PC-3 (cell line): ENCODE measurements at regions not wholly inside any gene's neighbourhood (a gene's known extent, or its start where the extent isn't known, plus 50 kb on each side); places are given as distances from the start of the nearest gene placed in this dataset.

Experiments used
- ATAC-seq: fragments of 200-7000 bp; cut with Tn5 transposase; 2 replicates; pipeline ENCODE4 v1.9.1; 2020; ENCODE audit warnings: mild to moderate bottlenecking, moderate library complexity
- BruUV-seq: library from RNA; stranded (reverse); fragments of 400-500 nt; replicated peaks from 2 replicates; lab custom pipeline; 2021; lab: Mats Ljungman, UMichigan
- CTCF ChIA-PET: fragments of 300-600 bp; sonication (Branson Sonifier 250); formaldehyde crosslinking; loops from one replicate; lab custom pipeline; 2022; ENCODE audit warnings: antibody characterized with exemption; lab: Charles Lee
- POLR2A ChIA-PET: fragments of 300-600 bp; sonication (Branson Sonifier 250); formaldehyde crosslinking; loops from one replicate; lab custom pipeline; 2022; ENCODE audit warnings: antibody characterized with exemption; ENCODE audit not compliant: unreplicated experiment; lab: Charles Lee
- DNase-seq: peaks from one replicate; pipeline ENCODE4 v3.0.0-alpha.2; 2015
- H2AFZ ChIP-seq: fragments of 300-600 bp; sonication (generic); 2 replicates; pipeline ENCODE4 v1.6.0; 2016; ENCODE audit warnings: antibody characterized with exemption, low read length
- H3F3A ChIP-seq: fragments of 300-600 bp; sonication (generic); one replicate; pipeline ENCODE4 v1.6.0; 2017; ENCODE audit warnings: antibody characterized with exemption, low read length, control low read depth, mild to moderate bottlenecking; ENCODE audit not compliant: unreplicated experiment
- H3K27ac ChIP-seq: fragments of 300-600 bp; sonication (generic); 2 replicates; pipeline ENCODE4 v1.5.1; 2016; ENCODE audit warnings: mild to moderate bottlenecking, low read length
- H3K27me3 ChIP-seq: fragments of 300-600 bp; sonication (generic); 2 replicates; pipeline ENCODE4 v1.6.1; 2016; ENCODE audit warnings: low read length, mixed read lengths
- H3K36me3 ChIP-seq: fragments of 300-600 bp; sonication (generic); 2 replicates; pipeline ENCODE4 v1.6.1; 2016; ENCODE audit warnings: low read depth, mixed run types, low read length, mixed read lengths
- H3K4me1 ChIP-seq: fragments of 300-600 bp; sonication (generic); 2 replicates; pipeline ENCODE4 v1.5.1; 2016; ENCODE audit warnings: low read length; ENCODE audit not compliant: insufficient read depth
- H3K4me2 ChIP-seq: fragments of 300-600 bp; sonication (generic); 2 replicates; pipeline ENCODE4 v1.6.0; 2016; ENCODE audit warnings: low read length
- H3K4me3 ChIP-seq: fragments of 300-600 bp; sonication (generic); 2 replicates; pipeline ENCODE4 v1.5.1; 2016; ENCODE audit warnings: mild to moderate bottlenecking, low read length, mixed read lengths
- H3K79me2 ChIP-seq: fragments of 300-600 bp; sonication (generic); 2 replicates; pipeline ENCODE4 v1.6.1; 2017; ENCODE audit warnings: low read length, mixed read lengths
- H3K9ac ChIP-seq: fragments of 300-600 bp; sonication (generic); 2 replicates; pipeline ENCODE4 v1.6.0; 2016; ENCODE audit warnings: mild to moderate bottlenecking, low read length
- H3K9me2 ChIP-seq: fragments of 300-600 bp; sonication (generic); replicated peaks from 2 replicates; pipeline ENCODE4 v1.6.1; 2016; ENCODE audit warnings: mixed run types, low read length, mixed read lengths
- H3K9me3 ChIP-seq: fragments of 300-600 bp; sonication (generic); 2 replicates; pipeline ENCODE4 v1.6.1; 2016; ENCODE audit warnings: low read length, mixed read lengths
- H4K20me1 ChIP-seq: fragments of 300-600 bp; sonication (generic); 2 replicates; pipeline ENCODE4 v1.6.1; 2016; ENCODE audit warnings: low read length, mixed read lengths
- EZH2 ChIP-seq: fragments of 300-600 bp; sonication (generic); IDR thresholded peaks from one replicate; pipeline ENCODE4 v1.6.1; 2017; ENCODE audit warnings: antibody characterized with exemption, mild to moderate bottlenecking, low read length; ENCODE audit not compliant: unreplicated experiment
- EZH2phosphoT487 ChIP-seq: fragments of 300-600 bp; sonication (generic); IDR thresholded peaks from 2 replicates; pipeline ENCODE4 v1.6.1; 2018; ENCODE audit warnings: mild to moderate bottlenecking, antibody characterized with exemption, low read length, borderline replicate concordance
- intact Hi-C: fragments of 100-400 bp; cut with micrococcal nuclease; formaldehyde crosslinking; loops from 2 replicates; pipeline ENCODE4 v1.9.0; 2023
- TF ChIP-seq, protein P1 (sequence below): fragments of 300-600 bp; sonication (generic); conservative IDR thresholded peaks from 2 replicates; pipeline ENCODE4 v1.5.1; 2017; ENCODE audit warnings: antibody characterized with exemption, low read depth, mild to moderate bottlenecking, low read length

GRCh38 chr12:90851800-90852718 lies 102.9 kb downstream of the CCER1 start:
- Histone ChIP-seq H3K9me2 (no peaks in the 10 kb centered on the region), H3K27ac (no peak overlapping the region), H3K36me3 (no peaks in the 10 kb centered on the region), H3K27me3 (no peaks in the 10 kb centered on the region), H3K79me2 (no peaks in the 10 kb centered on the region), H4K20me1 (no peaks in the 10 kb centered on the region), H3K4me1 (peaks cover 15% of the 10 kb centered on the region), H3K4me2 (no peak overlapping the region), H3K9ac (no peak overlapping the region), H3F3A (no peaks in the 10 kb centered on the region), H3K4me3 (no peak overlapping the region), H3K9me3 (no peaks in the 10 kb centered on the region), H2AFZ (no peak overlapping the region)
- peak; percentile 24 for DNase-seq
- POLR2A ChIA-PET: no interaction called here
- BruUV-seq: no TSS peak
- CTCF ChIA-PET: no interaction called here
- intact Hi-C loops: loop anchor here (5.0 kb wide), 3 partner anchors 35 to 1310 kb away; no protein-coding TSS in a partner anchor
- peak; percentile 40; the same call in 1 of the 2 replicates for ATAC-seq
- TF ChIP-seq, protein P1, sequence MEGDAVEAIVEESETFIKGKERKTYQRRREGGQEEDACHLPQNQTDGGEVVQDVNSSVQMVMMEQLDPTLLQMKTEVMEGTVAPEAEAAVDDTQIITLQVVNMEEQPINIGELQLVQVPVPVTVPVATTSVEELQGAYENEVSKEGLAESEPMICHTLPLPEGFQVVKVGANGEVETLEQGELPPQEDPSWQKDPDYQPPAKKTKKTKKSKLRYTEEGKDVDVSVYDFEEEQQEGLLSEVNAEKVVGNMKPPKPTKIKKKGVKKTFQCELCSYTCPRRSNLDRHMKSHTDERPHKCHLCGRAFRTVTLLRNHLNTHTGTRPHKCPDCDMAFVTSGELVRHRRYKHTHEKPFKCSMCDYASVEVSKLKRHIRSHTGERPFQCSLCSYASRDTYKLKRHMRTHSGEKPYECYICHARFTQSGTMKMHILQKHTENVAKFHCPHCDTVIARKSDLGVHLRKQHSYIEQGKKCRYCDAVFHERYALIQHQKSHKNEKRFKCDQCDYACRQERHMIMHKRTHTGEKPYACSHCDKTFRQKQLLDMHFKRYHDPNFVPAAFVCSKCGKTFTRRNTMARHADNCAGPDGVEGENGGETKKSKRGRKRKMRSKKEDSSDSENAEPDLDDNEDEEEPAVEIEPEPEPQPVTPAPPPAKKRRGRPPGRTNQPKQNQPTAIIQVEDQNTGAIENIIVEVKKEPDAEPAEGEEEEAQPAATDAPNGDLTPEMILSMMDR: no peak
- no peak for TF ChIP-seq EZH2
- TF ChIP-seq EZH2phosphoT487: no peak

DNA sequence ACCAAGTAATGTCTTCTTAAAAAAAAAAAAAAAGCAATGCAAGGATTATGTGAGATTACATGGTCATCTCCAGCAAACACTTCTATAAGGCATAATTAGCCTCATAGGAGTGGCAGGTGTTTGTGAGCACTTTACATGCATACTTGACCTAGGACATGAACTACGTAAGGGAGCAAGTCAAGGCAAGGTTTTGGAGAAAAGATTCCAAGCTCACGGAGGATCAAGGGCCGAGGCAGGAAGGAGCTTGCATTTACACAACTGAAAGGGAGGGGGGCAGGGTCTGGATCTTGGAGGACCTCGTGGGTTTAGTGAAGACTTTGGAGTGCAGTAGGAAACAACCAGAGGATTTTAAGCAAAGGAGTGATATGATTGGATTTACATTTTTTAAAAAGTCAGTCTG lies 112.5 kb downstream of the CCER1 start:
- Histone ChIP-seq H3K4me2 (no peak overlapping the region), H4K20me1 (no peaks in the 10 kb centered on the region), H3K9ac (no peak overlapping the region), H3K9me2 (no peaks in the 10 kb centered on the region), H3K9me3 (no peaks in the 10 kb centered on the region), H3K27me3 (no peaks in the 10 kb centered on the region), H3K79me2 (no peaks in the 10 kb centered on the region), H3F3A (no peaks in the 10 kb centered on the region), H3K27ac (no peak overlapping the region), H2AFZ (peak overlapping the region; percentile 32; the same call in 1 of the 2 replicates), H3K4me1 (peaks cover 6% of the 10 kb centered on the region; the same call in 1 of the 2 replicates), H3K4me3 (no peak overlapping the region), H3K36me3 (no peaks in the 10 kb centered on the region)
- ATAC-seq: no peak
- ChIA-PET CTCF (no interaction called here), POLR2A (no interaction called here)
- no TSS peak for BruUV-seq
- DNase-seq: no peak
- no peak for TF ChIP-seq EZH2phosphoT487
- TF ChIP-seq, protein P1: no peak
- TF ChIP-seq EZH2: no peak
- intact Hi-C loops: no loop called here

DNA sequence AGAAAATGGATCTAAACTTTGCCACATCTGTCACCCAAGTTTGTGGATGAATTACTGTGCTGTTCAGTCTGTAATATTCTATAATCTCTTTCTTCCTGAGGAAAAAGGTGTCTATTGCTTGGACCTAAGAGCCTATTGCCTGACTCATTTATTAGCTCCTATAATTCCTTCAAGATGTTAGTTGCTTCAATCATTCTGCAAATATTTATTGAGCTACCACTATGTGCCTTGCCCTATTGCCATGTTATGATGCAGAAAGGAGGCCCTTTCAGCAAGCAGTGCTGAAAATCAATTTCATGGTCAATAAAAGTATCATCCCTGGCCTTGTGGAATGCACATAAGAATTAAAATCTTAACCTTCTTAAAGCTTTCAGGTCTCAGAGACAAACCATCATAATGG lies 113.6 kb downstream of the CCER1 start:
- intact Hi-C loops: no loop called here
- POLR2A ChIA-PET: no interaction called here
- H3F3A ChIP-seq: no peaks in the 10 kb centered on the region
- DNase-seq (peak; percentile 37), ATAC-seq (peak; percentile 75)
- H3K4me2 ChIP-seq: no peak overlapping the region
- no peaks in the 10 kb centered on the region for H3K36me3 ChIP-seq
- no peaks in the 10 kb centered on the region for H3K27me3 ChIP-seq
- TF ChIP-seq, protein P1: no peak
- no peak for TF ChIP-seq EZH2
- no peak for TF ChIP-seq EZH2phosphoT487
- H3K9me3 ChIP-seq: no peaks in the 10 kb centered on the region
- H3K9me2 ChIP-seq: no peaks in the 10 kb centered on the region
- no peak overlapping the region for H3K4me3 ChIP-seq
- H3K4me1 ChIP-seq: peaks cover 6% of the 10 kb centered on the region; the same call in 1 of the 2 replicates
- no peak overlapping the region for H3K27ac ChIP-seq
- no peak overlapping the region for H2AFZ ChIP-seq
- H3K9ac ChIP-seq: no peak overlapping the region
- H4K20me1 ChIP-seq: no peaks in the 10 kb centered on the region
- no TSS peak for BruUV-seq
- CTCF ChIA-PET: no interaction called here
- no peaks in the 10 kb centered on the region for H3K79me2 ChIP-seq
